ENCODE measurements at regions not wholly inside any gene's neighbourhood (a gene's known extent, or its start where the extent isn't known, plus 50 kb on each side); places are given as distances from the start of the nearest gene placed in this dataset.

- H3K4me3 ChIP-seq (replicated peaks in 1 of 3) = no peak overlapping the region
- no peak overlapping the region for H3K27ac ChIP-seq
- no peak for TF ChIP-seq POLR2A (IDR thresholded peaks at IDR 0.05)
- TF ChIP-seq, protein P1, sequence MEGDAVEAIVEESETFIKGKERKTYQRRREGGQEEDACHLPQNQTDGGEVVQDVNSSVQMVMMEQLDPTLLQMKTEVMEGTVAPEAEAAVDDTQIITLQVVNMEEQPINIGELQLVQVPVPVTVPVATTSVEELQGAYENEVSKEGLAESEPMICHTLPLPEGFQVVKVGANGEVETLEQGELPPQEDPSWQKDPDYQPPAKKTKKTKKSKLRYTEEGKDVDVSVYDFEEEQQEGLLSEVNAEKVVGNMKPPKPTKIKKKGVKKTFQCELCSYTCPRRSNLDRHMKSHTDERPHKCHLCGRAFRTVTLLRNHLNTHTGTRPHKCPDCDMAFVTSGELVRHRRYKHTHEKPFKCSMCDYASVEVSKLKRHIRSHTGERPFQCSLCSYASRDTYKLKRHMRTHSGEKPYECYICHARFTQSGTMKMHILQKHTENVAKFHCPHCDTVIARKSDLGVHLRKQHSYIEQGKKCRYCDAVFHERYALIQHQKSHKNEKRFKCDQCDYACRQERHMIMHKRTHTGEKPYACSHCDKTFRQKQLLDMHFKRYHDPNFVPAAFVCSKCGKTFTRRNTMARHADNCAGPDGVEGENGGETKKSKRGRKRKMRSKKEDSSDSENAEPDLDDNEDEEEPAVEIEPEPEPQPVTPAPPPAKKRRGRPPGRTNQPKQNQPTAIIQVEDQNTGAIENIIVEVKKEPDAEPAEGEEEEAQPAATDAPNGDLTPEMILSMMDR (IDR thresholded peaks at IDR 0.05) = no peak
- H3K4me1 ChIP-seq = no peaks in the 10 kb centered on the region
- no peaks in the 10 kb centered on the region for H3K36me3 ChIP-seq
- DNase-seq = no peak
- H3K9me3 ChIP-seq = no peaks in the 10 kb centered on the region
- no peaks in the 10 kb centered on the region for H3K27me3 ChIP-seq
- intact Hi-C loops (cut with DNase I) = no loop called here
Measured at GRCh38 chr14:53286301-53286700, 133.2 kb upstream of the DDHD1 start.

GRCh38 chr14:53285821-53286220, 132.7 kb upstream of the DDHD1 start:
- Histone ChIP-seq H3K4me3 (replicated peaks in 1 of 3) (no peak overlapping the region), H3K27ac (no peak overlapping the region), H3K36me3 (no peaks in the 10 kb centered on the region), H3K4me1 (no peaks in the 10 kb centered on the region), H3K9me3 (no peaks in the 10 kb centered on the region), H3K27me3 (no peaks in the 10 kb centered on the region)
- DNase-seq = no peak
- 83 to 87% methylated on average over 4 of the region's 4 CpGs for WGBS, 2 donors
- intact Hi-C loops (cut with DNase I) = no loop called here
- TF ChIP-seq POLR2A (IDR thresholded peaks at IDR 0.05) = no peak
- TF ChIP-seq, protein P1 (IDR thresholded peaks at IDR 0.05) = no peak

DNA sequence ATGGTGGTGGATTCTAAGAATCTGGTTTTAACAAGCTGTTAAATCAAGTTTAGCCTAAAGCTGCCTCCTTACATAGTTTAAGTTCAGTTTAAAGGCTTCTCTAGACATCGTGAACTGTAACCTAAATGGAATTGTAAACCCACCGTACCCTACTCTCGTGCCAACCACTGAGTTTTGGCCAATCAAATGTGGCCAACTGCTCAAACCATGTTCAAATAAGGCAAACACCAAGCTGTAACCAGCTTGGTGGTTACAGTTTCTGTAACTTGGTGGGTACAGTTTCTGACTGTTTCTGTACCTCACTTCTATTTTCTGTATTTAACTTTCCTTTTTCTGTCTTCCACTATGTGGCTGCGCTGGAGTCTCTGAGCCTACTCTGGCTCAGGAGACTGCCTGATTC, 131.9 kb upstream of the DDHD1 start:
- Histone ChIP-seq H3K27ac (no peak overlapping the region), H3K9me3 (no peaks in the 10 kb centered on the region), H3K4me1 (no peaks in the 10 kb centered on the region), H3K4me3 (replicated peaks in 1 of 3) (no peak overlapping the region), H3K36me3 (no peaks in the 10 kb centered on the region), H3K27me3 (no peaks in the 10 kb centered on the region)
- DNase-seq = no peak
- intact Hi-C loops (cut with DNase I) = no loop called here
- TF ChIP-seq, protein P1 (IDR thresholded peaks at IDR 0.05) = no peak
- TF ChIP-seq POLR2A (IDR thresholded peaks at IDR 0.05) = no peak
- WGBS, 2 donors = 90 to 95% methylated on average over 4 of the region's 4 CpGs

GRCh38 chr14:53278602-53279506, 125.7 kb upstream of the DDHD1 start:
- intact Hi-C loops (cut with DNase I) = no loop called here
- Histone ChIP-seq H3K27ac (no peak overlapping the region), H3K4me3 (replicated peaks in 1 of 3) (no peak overlapping the region), H3K36me3 (no peaks in the 10 kb centered on the region), H3K4me1 (no peaks in the 10 kb centered on the region), H3K27me3 (no peaks in the 10 kb centered on the region), H3K9me3 (no peaks in the 10 kb centered on the region)
- TF ChIP-seq, protein P1 (IDR thresholded peaks at IDR 0.05) = no peak
- TF ChIP-seq POLR2A (IDR thresholded peaks at IDR 0.05) = no peak
- DNase-seq = no peak
- WGBS, 2 donors = 85 to 94% methylated on average over 12 of the region's 12 CpGs

GRCh38 chr14:53273671-53274072, 120.5 kb upstream of the DDHD1 start:
- intact Hi-C loops (cut with DNase I) = no loop called here
- Histone ChIP-seq H3K27me3 (no peaks in the 10 kb centered on the region), H3K9me3 (no peaks in the 10 kb centered on the region), H3K4me3 (replicated peaks in 1 of 3) (no peak overlapping the region), H3K36me3 (no peaks in the 10 kb centered on the region), H3K27ac (no peak overlapping the region), H3K4me1 (no peaks in the 10 kb centered on the region)
- WGBS, 2 donors = 84 to 87% methylated on average over 6 of the region's 6 CpGs
- no peak for TF ChIP-seq POLR2A (IDR thresholded peaks at IDR 0.05)
- TF ChIP-seq, protein P1 (IDR thresholded peaks at IDR 0.05) = no peak
- DNase-seq = no peak

Data from thyroid gland (tissue), 4 donors.